ENCODE measurements at regions not wholly inside any gene's neighbourhood (a gene's known extent, or its start where the extent isn't known, plus 50 kb on each side); places are given as distances from the start of the nearest gene placed in this dataset.

DNA sequence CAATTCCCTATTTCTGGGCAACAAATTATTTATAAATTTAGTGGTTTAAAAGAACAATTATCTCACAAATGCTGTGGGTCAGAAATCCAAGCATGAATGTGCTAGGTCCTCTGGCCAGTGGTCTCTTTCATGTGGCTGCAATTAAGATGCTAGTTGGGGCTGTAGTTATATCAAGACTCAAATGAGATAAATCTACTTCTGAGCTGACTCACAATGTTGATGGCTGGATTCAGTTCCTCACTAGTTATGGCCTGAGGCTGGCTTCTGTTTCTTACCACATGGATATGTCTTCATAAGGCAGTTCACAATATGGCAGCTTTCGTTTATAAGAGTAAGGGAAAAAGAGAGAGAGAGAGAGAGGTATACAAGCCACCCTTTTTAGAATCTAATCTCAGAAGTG is 717.0 kb downstream of the PRELID2 start:
- Histone ChIP-seq H3K9me3 (ENCODE audit: insufficient read depth, low read depth, low read length) (no peaks in the 10 kb centered on the region), H3K4me1 (ENCODE audit: insufficient read depth, low read length, poor library complexity, severe bottlenecking) (no peaks in the 10 kb centered on the region), H3K9ac (ENCODE audit: low read depth, low read length, poor library complexity, severe bottlenecking) (no peak overlapping the region), H3K36me3 (ENCODE audit: insufficient read depth, low read length) (no peaks in the 10 kb centered on the region), H3K79me2 (ENCODE audit: insufficient read depth, low read length) (no peaks in the 10 kb centered on the region), H2AFZ (ENCODE audit: low read length) (no peak overlapping the region), H4K20me1 (ENCODE audit: insufficient read depth, low read length, poor library complexity, severe bottlenecking) (no peaks in the 10 kb centered on the region), H3K4me3 (ENCODE audit: low read length, poor library complexity, severe bottlenecking) (no peak overlapping the region), H3F3A (ENCODE audit: low read depth) (no peaks in the 10 kb centered on the region), H3K4me2 (ENCODE audit: low read depth, low read length, poor library complexity, severe bottlenecking) (no peak overlapping the region), H3K27me3 (ENCODE audit: insufficient read depth, low read length, poor library complexity, severe bottlenecking) (no peaks in the 10 kb centered on the region), H3K9me2 (replicated peaks; ENCODE audit: low read depth, low read length) (no peaks in the 10 kb centered on the region)
- TF ChIP-seq EZH2phosphoT487 (IDR thresholded peaks at IDR 0.05; ENCODE audit: borderline replicate concordance) = no peak
- TF ChIP-seq, protein P1, sequence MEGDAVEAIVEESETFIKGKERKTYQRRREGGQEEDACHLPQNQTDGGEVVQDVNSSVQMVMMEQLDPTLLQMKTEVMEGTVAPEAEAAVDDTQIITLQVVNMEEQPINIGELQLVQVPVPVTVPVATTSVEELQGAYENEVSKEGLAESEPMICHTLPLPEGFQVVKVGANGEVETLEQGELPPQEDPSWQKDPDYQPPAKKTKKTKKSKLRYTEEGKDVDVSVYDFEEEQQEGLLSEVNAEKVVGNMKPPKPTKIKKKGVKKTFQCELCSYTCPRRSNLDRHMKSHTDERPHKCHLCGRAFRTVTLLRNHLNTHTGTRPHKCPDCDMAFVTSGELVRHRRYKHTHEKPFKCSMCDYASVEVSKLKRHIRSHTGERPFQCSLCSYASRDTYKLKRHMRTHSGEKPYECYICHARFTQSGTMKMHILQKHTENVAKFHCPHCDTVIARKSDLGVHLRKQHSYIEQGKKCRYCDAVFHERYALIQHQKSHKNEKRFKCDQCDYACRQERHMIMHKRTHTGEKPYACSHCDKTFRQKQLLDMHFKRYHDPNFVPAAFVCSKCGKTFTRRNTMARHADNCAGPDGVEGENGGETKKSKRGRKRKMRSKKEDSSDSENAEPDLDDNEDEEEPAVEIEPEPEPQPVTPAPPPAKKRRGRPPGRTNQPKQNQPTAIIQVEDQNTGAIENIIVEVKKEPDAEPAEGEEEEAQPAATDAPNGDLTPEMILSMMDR (conservative IDR thresholded peaks at IDR 0.05; ENCODE audit: low read length) = no peak

DNA sequence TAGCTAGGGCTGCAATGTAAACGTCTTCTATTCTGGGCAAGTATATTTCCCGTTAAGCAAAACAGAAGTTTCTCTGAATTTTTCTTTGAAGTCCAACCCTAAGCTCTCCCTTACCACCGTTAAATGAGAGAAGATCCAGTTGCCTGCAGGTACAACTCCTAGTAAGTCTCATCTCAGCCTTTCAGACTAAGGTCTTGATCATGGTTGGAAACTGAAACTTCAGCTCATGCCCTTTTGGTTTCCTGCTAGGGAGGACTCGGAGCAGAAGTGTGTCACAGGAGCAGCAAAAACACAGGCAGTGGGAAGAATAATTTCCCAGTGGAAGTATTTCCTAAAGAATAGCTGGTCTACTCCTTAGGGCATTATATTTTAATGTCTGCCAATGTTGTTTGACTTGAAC is 717.9 kb downstream of the PRELID2 start:
- Histone ChIP-seq H3F3A (ENCODE audit: low read depth) (no peaks in the 10 kb centered on the region), H3K4me3 (ENCODE audit: low read length, poor library complexity, severe bottlenecking) (no peak overlapping the region), H3K4me2 (ENCODE audit: low read depth, low read length, poor library complexity, severe bottlenecking) (no peak overlapping the region), H3K27me3 (ENCODE audit: insufficient read depth, low read length, poor library complexity, severe bottlenecking) (no peaks in the 10 kb centered on the region), H3K9me3 (ENCODE audit: insufficient read depth, low read depth, low read length) (no peaks in the 10 kb centered on the region), H3K4me1 (ENCODE audit: insufficient read depth, low read length, poor library complexity, severe bottlenecking) (no peaks in the 10 kb centered on the region), H4K20me1 (ENCODE audit: insufficient read depth, low read length, poor library complexity, severe bottlenecking) (no peaks in the 10 kb centered on the region), H3K9ac (ENCODE audit: low read depth, low read length, poor library complexity, severe bottlenecking) (no peak overlapping the region), H3K9me2 (replicated peaks; ENCODE audit: low read depth, low read length) (no peaks in the 10 kb centered on the region), H3K36me3 (ENCODE audit: insufficient read depth, low read length) (no peaks in the 10 kb centered on the region), H3K79me2 (ENCODE audit: insufficient read depth, low read length) (no peaks in the 10 kb centered on the region), H2AFZ (ENCODE audit: low read length) (no peak overlapping the region)
- TF ChIP-seq EZH2phosphoT487 (IDR thresholded peaks at IDR 0.05; ENCODE audit: borderline replicate concordance) = no peak
- TF ChIP-seq, protein P1 (conservative IDR thresholded peaks at IDR 0.05; ENCODE audit: low read length) = no peak

DNA sequence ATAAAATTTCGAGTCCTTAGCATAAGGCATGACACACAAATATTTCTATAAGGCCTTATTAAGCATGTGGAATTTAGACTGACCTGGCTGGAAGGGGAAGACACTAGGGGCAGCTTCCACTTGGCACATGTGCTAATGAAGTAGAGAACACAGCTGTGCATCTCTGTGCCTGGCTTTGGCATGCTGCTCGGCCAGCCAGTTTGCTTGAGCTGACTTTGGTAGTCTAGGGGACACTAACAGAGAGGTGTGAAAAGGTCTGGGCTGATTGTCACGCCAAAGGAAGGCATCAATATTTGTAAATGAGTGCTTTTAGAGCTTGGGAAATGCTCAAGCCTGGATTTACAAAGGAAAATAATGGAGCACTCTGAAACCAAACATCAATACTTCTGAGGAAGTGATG is 723.7 kb downstream of the PRELID2 start:
- Histone ChIP-seq H3K4me1 (ENCODE audit: insufficient read depth, low read length, poor library complexity, severe bottlenecking) (no peaks in the 10 kb centered on the region), H3K9ac (ENCODE audit: low read depth, low read length, poor library complexity, severe bottlenecking) (no peak overlapping the region), H3K9me2 (replicated peaks; ENCODE audit: low read depth, low read length) (no peaks in the 10 kb centered on the region), H3F3A (ENCODE audit: low read depth) (no peaks in the 10 kb centered on the region), H3K36me3 (ENCODE audit: insufficient read depth, low read length) (no peaks in the 10 kb centered on the region), H3K27me3 (ENCODE audit: insufficient read depth, low read length, poor library complexity, severe bottlenecking) (no peaks in the 10 kb centered on the region), H4K20me1 (ENCODE audit: insufficient read depth, low read length, poor library complexity, severe bottlenecking) (no peaks in the 10 kb centered on the region), H3K4me2 (ENCODE audit: low read depth, low read length, poor library complexity, severe bottlenecking) (no peak overlapping the region), H3K4me3 (ENCODE audit: low read length, poor library complexity, severe bottlenecking) (no peak overlapping the region), H2AFZ (ENCODE audit: low read length) (no peak overlapping the region), H3K9me3 (ENCODE audit: insufficient read depth, low read depth, low read length) (no peaks in the 10 kb centered on the region), H3K79me2 (ENCODE audit: insufficient read depth, low read length) (no peaks in the 10 kb centered on the region)
- TF ChIP-seq EZH2phosphoT487 (IDR thresholded peaks at IDR 0.05; ENCODE audit: borderline replicate concordance) = no peak
- TF ChIP-seq, protein P1 (conservative IDR thresholded peaks at IDR 0.05; ENCODE audit: low read length) = no peak
